ENCODE measurements at regions not wholly inside any gene's neighbourhood (a gene's known extent, or its start where the extent isn't known, plus 50 kb on each side); places are given as distances from the start of the nearest gene placed in this dataset.

GRCh38 chr1:14522077-14522925, 76.2 kb upstream of the KAZN start:
- H3K36me3 Mint-ChIP-seq (ENCODE audit: insufficient read depth, unreplicated experiment), result no peaks in the 10 kb centered on the region
- no TSS peak for BruUV-seq (replicated peaks)
- intact Hi-C loops (cut with micrococcal nuclease), result no loop called here
- H3K27ac Mint-ChIP-seq (ENCODE audit: low read depth, unreplicated experiment), result peak overlapping the region; percentile 97
- no peaks in the 10 kb centered on the region for H3K27me3 Mint-ChIP-seq (ENCODE audit: insufficient read depth, unreplicated experiment)
- no peak for TF ChIP-seq CTCF (IDR thresholded peaks at IDR 0.05; ENCODE audit: unreplicated experiment)
- POLR2A ChIA-PET, result interaction anchor here (0.6 to 4.4 kb wide), 19 partner anchors 8 to 1005 kb away, joined by 3 to 22 read pairs (median 4); partner anchors contain the start of gene DNAJC16
- peak overlapping the region; percentile 53 for H3K4me3 Mint-ChIP-seq (ENCODE audit: unreplicated experiment)
- CTCF ChIA-PET, result interaction anchor here (0.6 to 1.2 kb wide), 3 partner anchors 37 to 211 kb away, joined by 3 to 4 read pairs (median 3); no protein-coding TSS in a partner anchor
- peak; percentile 79 for DNase-seq (ENCODE audit: unreplicated experiment)
- no peaks in the 10 kb centered on the region for H3K9me3 Mint-ChIP-seq (ENCODE audit: unreplicated experiment)
- peaks cover 63% of the 10 kb centered on the region for H3K4me1 Mint-ChIP-seq (ENCODE audit: insufficient read depth, unreplicated experiment)

- no peaks in the 10 kb centered on the region for H3K36me3 Mint-ChIP-seq (ENCODE audit: insufficient read depth, unreplicated experiment)
- ChIA-PET POLR2A (interaction anchor here (0.7 to 4.4 kb wide), 14 partner anchors 9 to 1004 kb away, joined by 3 to 22 read pairs (median 4); partner anchors contain the start of gene DNAJC16), CTCF (interaction anchor here (0.6 kb wide), 1 partner anchor 36 kb away, joined by 3 read pairs; no protein-coding TSS in a partner anchor)
- TF ChIP-seq CTCF (IDR thresholded peaks at IDR 0.05; ENCODE audit: unreplicated experiment), result no peak
- no TSS peak for BruUV-seq (replicated peaks)
- no peaks in the 10 kb centered on the region for H3K9me3 Mint-ChIP-seq (ENCODE audit: unreplicated experiment)
- H3K4me1 Mint-ChIP-seq (ENCODE audit: insufficient read depth, unreplicated experiment), result peaks cover 57% of the 10 kb centered on the region
- no peaks in the 10 kb centered on the region for H3K27me3 Mint-ChIP-seq (ENCODE audit: insufficient read depth, unreplicated experiment)
- peak overlapping the region; percentile 53 for H3K4me3 Mint-ChIP-seq (ENCODE audit: unreplicated experiment)
- intact Hi-C loops (cut with micrococcal nuclease), result no loop called here
- peak; percentile 77 for DNase-seq (ENCODE audit: unreplicated experiment)
- H3K27ac Mint-ChIP-seq (ENCODE audit: low read depth, unreplicated experiment), result peak overlapping the region; percentile 97
These were observed 75.6 kb upstream of the KAZN start for GRCh38 chr1:14522926-14523241.

GRCh38 chr1:14524826-14525636, 73.5 kb upstream of the KAZN start:
- intact Hi-C loops (cut with micrococcal nuclease), result no loop called here
- H3K36me3 Mint-ChIP-seq (ENCODE audit: insufficient read depth, unreplicated experiment), result no peaks in the 10 kb centered on the region
- CTCF ChIA-PET, result interaction anchor here (0.5 to 1.2 kb wide), 4 partner anchors 11 to 862 kb away, joined by 3 to 4 read pairs (median 3); no protein-coding TSS in a partner anchor
- no peak overlapping the region for H3K27ac Mint-ChIP-seq (ENCODE audit: low read depth, unreplicated experiment)
- H3K4me1 Mint-ChIP-seq (ENCODE audit: insufficient read depth, unreplicated experiment), result peaks cover 46% of the 10 kb centered on the region
- no peak for DNase-seq (ENCODE audit: unreplicated experiment)
- POLR2A ChIA-PET, result interaction anchor here (0.8 to 2.1 kb wide), 5 partner anchors 16 to 388 kb away, joined by 3 to 8 read pairs (median 3); no protein-coding TSS in a partner anchor
- no peaks in the 10 kb centered on the region for H3K27me3 Mint-ChIP-seq (ENCODE audit: insufficient read depth, unreplicated experiment)
- no TSS peak for BruUV-seq (replicated peaks)
- H3K9me3 Mint-ChIP-seq (ENCODE audit: unreplicated experiment), result no peaks in the 10 kb centered on the region
- no peak for TF ChIP-seq CTCF (IDR thresholded peaks at IDR 0.05; ENCODE audit: unreplicated experiment)
- no peak overlapping the region for H3K4me3 Mint-ChIP-seq (ENCODE audit: unreplicated experiment)

GRCh38 chr1:14529475-14529874, 69.0 kb upstream of the KAZN start:
- intact Hi-C loops (cut with micrococcal nuclease), result no loop called here
- no peaks in the 10 kb centered on the region for H3K9me3 Mint-ChIP-seq (ENCODE audit: unreplicated experiment)
- no peaks in the 10 kb centered on the region for H3K36me3 Mint-ChIP-seq (ENCODE audit: insufficient read depth, unreplicated experiment)
- no TSS peak for BruUV-seq (replicated peaks)
- H3K4me1 Mint-ChIP-seq (ENCODE audit: insufficient read depth, unreplicated experiment), result peaks cover 7% of the 10 kb centered on the region
- POLR2A ChIA-PET, result no interaction called here
- H3K27me3 Mint-ChIP-seq (ENCODE audit: insufficient read depth, unreplicated experiment), result no peaks in the 10 kb centered on the region
- TF ChIP-seq CTCF (IDR thresholded peaks at IDR 0.05; ENCODE audit: unreplicated experiment), result no peak
- no peak overlapping the region for H3K4me3 Mint-ChIP-seq (ENCODE audit: unreplicated experiment)
- H3K27ac Mint-ChIP-seq (ENCODE audit: low read depth, unreplicated experiment), result no peak overlapping the region
- CTCF ChIA-PET, result no interaction called here
- DNase-seq (ENCODE audit: unreplicated experiment), result no peak

All from MCF 10A (cell line).